Immature natural killer cell (primary cell): ENCODE measurements at regions not wholly inside any gene's neighbourhood (a gene's known extent, or its start where the extent isn't known, plus 50 kb on each side); places are given as distances from the start of the nearest gene placed in this dataset.
"Not testable (repeated sequence)": the region's sequence is repeated elsewhere in the genome, so short reads cannot be mapped to it uniquely, and the experiment has no call there.

Experiments used
- DNase-seq, 3 donors: peaks; one replicate each; pipeline ENCODE4 v3.0.0; 2022; ENCODE audit warnings: mixed read lengths in 1 of 3
- H3K27ac Mint-ChIP-seq, 6 donors: one replicate each; pipeline ENCODE4 v1.8.0; 2020; ENCODE audit warnings: mixed read lengths in 6 of 6, mild to moderate bottlenecking in 5 of 6, inconsistent platforms in 4 of 6, moderate library complexity in 3 of 6
- H3K27me3 Mint-ChIP-seq, 3 donors: one replicate each; pipeline ENCODE4 v1.8.0; 2020 to 2021; ENCODE audit warnings: low read depth in 3 of 3, mild to moderate bottlenecking in 3 of 3, mixed read lengths in 3 of 3, moderate library complexity in 3 of 3, inconsistent platforms in 1 of 3
- H3K36me3 Mint-ChIP-seq, 3 donors: one replicate each; pipeline ENCODE4 v1.8.0; 2020; ENCODE audit warnings: mixed read lengths in 3 of 3, inconsistent platforms in 2 of 3, mild to moderate bottlenecking in 2 of 3
- H3K4me1 Mint-ChIP-seq, 2 donors: one replicate each; pipeline ENCODE4 v1.8.0; 2020; ENCODE audit warnings: inconsistent platforms in 2 of 2, mild to moderate bottlenecking in 2 of 2, mixed read lengths in 2 of 2, moderate library complexity in 1 of 2
- H3K4me3 Mint-ChIP-seq, 5 donors: one replicate each; pipeline ENCODE4 v1.8.0; 2020; ENCODE audit warnings: mild to moderate bottlenecking in 5 of 5, mixed read lengths in 5 of 5, inconsistent platforms in 3 of 5, moderate library complexity in 3 of 5
- H3K9me3 Mint-ChIP-seq, 6 donors: one replicate each; pipeline ENCODE4 v1.8.0; 2020; ENCODE audit warnings: mild to moderate bottlenecking in 6 of 6, mixed read lengths in 6 of 6, inconsistent platforms in 4 of 6, moderate library complexity in 3 of 6

GRCh38 chr10:106284802-106285587, 879.5 kb downstream of the SORCS1 start:
- Mint-ChIP-seq H3K36me3 (peaks cover 0 to 4% (median 0%) of the 10 kb centered on the region in 3 donors), H3K4me1 (no peaks in the 10 kb centered on the region), H3K27ac (no peak overlapping the region), H3K4me3 (no peak overlapping the region), H3K27me3 (peaks cover 0 to 2% (median 1%) of the 10 kb centered on the region in 3 donors), H3K9me3 (peaks cover 12 to 36% (median 17%) of the 10 kb centered on the region in 6 donors)
- no peak for DNase-seq

GRCh38 chr10:106280896-106281460, 883.5 kb downstream of the SORCS1 start:
- Mint-ChIP-seq H3K36me3 (no peaks in the 10 kb centered on the region), H3K4me3 (no peak overlapping the region), H3K9me3 (peaks cover 8 to 27% (median 16%) of the 10 kb centered on the region in 6 donors), H3K27me3 (peaks cover 0 to 2% (median 1%) of the 10 kb centered on the region in 3 donors), H3K4me1 (no peaks in the 10 kb centered on the region), H3K27ac (no peak overlapping the region)
- no peak for DNase-seq

- no peak overlapping the region for H3K27ac Mint-ChIP-seq
- H3K27me3 Mint-ChIP-seq, result peaks cover 0 to 1% (median 0%) of the 10 kb centered on the region in 3 donors
- H3K9me3 Mint-ChIP-seq, result peaks cover 3 to 21% (median 9%) of the 10 kb centered on the region in 6 donors
- DNase-seq, result no peak
- no peak overlapping the region for H3K4me3 Mint-ChIP-seq
- no peaks in the 10 kb centered on the region for H3K4me1 Mint-ChIP-seq
- no peaks in the 10 kb centered on the region for H3K36me3 Mint-ChIP-seq
Measured at GRCh38 chr10:106278383-106278782, 886.1 kb downstream of the SORCS1 start.

GRCh38 chr10:106271237-106271636, 893.3 kb downstream of the SORCS1 start:
- DNase-seq, result no peak
- Mint-ChIP-seq H3K27ac (no peak overlapping the region), H3K4me1 (no peaks in the 10 kb centered on the region), H3K27me3 (peaks cover 0 to 1% (median 0%) of the 10 kb centered on the region in 3 donors), H3K4me3 (no peak overlapping the region), H3K36me3 (no peaks in the 10 kb centered on the region), H3K9me3 (peaks cover 2 to 23% (median 14%) of the 10 kb centered on the region in 6 donors)

DNA sequence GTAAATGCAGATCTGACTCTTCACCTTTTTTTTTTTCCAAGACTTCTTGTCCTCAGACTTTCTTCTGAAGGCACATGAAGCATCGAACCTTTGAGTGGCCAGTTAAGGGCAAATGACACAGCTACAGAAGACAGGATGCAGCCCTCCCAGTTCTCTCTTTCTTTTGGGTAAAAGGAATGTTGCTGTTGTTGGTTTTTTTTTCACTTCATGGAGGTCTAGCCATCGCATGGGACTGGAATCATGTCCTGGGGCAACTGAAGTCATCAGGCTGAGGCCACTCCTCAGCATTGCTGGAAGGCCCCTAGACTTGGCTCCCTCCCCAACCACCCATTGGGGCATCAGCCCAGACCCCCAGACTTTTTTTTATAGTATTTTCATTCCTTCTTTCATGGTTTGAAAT, 896.5 kb downstream of the SORCS1 start:
- Mint-ChIP-seq H3K27ac (no peak overlapping the region), H3K4me1 (no peaks in the 10 kb centered on the region), H3K4me3 (no peak overlapping the region), H3K9me3 (peaks cover 4 to 34% (median 15%) of the 10 kb centered on the region in 6 donors), H3K27me3 (no peaks in the 10 kb centered on the region), H3K36me3 (no peaks in the 10 kb centered on the region)
- DNase-seq, result no peak

GRCh38 chr10:106267591-106267990, 896.9 kb downstream of the SORCS1 start:
- H3K4me1 Mint-ChIP-seq, result no peaks in the 10 kb centered on the region
- H3K27ac Mint-ChIP-seq, result no peak overlapping the region
- peaks cover 5 to 34% (median 15%) of the 10 kb centered on the region in 6 donors for H3K9me3 Mint-ChIP-seq
- H3K36me3 Mint-ChIP-seq, result no peaks in the 10 kb centered on the region
- DNase-seq, result no peak
- H3K4me3 Mint-ChIP-seq, result no peak overlapping the region
- H3K27me3 Mint-ChIP-seq, result no peaks in the 10 kb centered on the region

GRCh38 chr10:106257432-106257831, 907.1 kb downstream of the SORCS1 start:
- peaks cover 6 to 19% (median 15%) of the 10 kb centered on the region in 6 donors for H3K9me3 Mint-ChIP-seq
- H3K4me1 Mint-ChIP-seq, DNase-seq, H3K36me3 Mint-ChIP-seq, H3K4me3 Mint-ChIP-seq, H3K27me3 Mint-ChIP-seq, H3K27ac Mint-ChIP-seq: not testable (repeated sequence)

DNA sequence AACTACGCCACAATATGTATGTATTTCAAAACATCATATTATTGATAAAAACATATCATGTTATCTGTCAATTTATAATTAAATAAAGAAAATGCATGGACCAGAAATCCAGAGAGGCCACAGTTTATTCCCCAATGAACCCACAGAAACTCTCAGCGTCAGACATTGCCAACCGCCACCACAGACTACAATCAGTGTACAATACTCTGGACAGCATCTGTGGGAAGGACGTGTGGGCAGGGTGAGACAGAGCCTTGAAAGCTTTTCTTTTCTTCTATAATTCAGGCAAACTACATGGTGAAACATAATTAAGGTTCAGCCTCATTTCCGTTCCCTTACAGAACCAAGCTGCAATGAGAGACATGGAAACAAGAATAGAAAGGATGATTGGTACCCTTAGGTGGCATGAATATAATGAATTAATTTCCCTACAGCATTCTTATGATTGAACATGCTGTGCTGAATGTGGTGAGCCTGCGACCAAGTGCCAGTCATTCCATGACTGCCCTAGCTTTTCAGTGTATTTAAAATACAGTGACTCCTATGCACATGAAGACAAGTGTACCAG, 909.3 kb downstream of the SORCS1 start:
- Mint-ChIP-seq H3K4me3 (no peak overlapping the region), H3K27me3 (no peaks in the 10 kb centered on the region), H3K36me3 (no peaks in the 10 kb centered on the region), H3K4me1 (no peaks in the 10 kb centered on the region), H3K9me3 (peaks cover 6 to 16% (median 10%) of the 10 kb centered on the region in 6 donors), H3K27ac (no peak overlapping the region)
- DNase-seq, result no peak

- H3K4me3 Mint-ChIP-seq, result no peak overlapping the region
- no peak overlapping the region for H3K27ac Mint-ChIP-seq
- H3K36me3 Mint-ChIP-seq, result no peaks in the 10 kb centered on the region
- H3K27me3 Mint-ChIP-seq, result no peaks in the 10 kb centered on the region
- no peaks in the 10 kb centered on the region for H3K4me1 Mint-ChIP-seq
- H3K9me3 Mint-ChIP-seq, result peaks cover 2 to 16% (median 9%) of the 10 kb centered on the region in 6 donors
- no peak for DNase-seq
Measured at GRCh38 chr10:106254071-106254470, 910.4 kb downstream of the SORCS1 start.

DNA sequence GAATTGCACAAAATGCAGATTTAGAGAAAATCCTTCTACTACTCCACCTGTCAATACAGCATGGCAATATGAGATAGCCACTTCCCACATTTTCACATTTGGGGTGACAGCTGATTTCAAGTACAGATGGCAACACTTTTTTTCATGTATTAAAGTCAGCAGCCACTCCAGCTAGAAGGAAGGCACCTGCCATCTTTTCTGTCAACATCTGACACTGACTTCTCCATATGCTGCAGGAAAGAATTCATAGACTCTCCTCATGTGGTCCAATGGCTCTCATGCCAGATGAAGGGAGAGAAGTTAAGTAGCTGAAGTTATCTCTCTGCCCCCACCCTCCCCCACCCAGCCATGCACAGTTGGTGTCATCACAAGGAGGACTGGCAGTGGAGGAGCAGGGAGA, 912.0 kb downstream of the SORCS1 start:
- Mint-ChIP-seq H3K36me3 (no peaks in the 10 kb centered on the region), H3K27me3 (no peaks in the 10 kb centered on the region), H3K4me3 (no peak overlapping the region), H3K27ac (no peak overlapping the region), H3K4me1 (no peaks in the 10 kb centered on the region), H3K9me3 (peaks cover 8 to 26% (median 14%) of the 10 kb centered on the region in 6 donors)
- DNase-seq, result no peak

DNA sequence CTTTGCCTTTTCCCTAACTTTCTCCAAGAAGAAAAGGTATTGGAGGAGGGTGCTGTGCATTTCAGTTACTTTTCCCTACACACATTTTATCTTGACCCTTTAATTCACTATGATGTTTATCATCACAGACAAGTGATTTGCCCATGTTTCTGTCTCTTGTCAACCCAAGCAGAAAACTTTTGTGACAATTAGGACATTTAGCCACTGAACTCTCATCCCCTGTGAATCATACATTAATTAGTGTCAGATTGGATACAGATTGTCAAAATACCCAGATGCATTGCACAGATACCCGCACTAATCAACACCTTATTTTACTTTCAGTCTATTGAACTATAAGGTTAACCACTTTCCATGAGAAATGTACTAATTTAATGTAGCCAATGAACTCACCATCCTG, 912.9 kb downstream of the SORCS1 start:
- Mint-ChIP-seq H3K27me3 (no peaks in the 10 kb centered on the region), H3K36me3 (no peaks in the 10 kb centered on the region), H3K9me3 (peaks cover 8 to 33% (median 14%) of the 10 kb centered on the region in 6 donors), H3K4me1 (no peaks in the 10 kb centered on the region), H3K27ac (no peak overlapping the region), H3K4me3 (no peak overlapping the region)
- no peak for DNase-seq

GRCh38 chr10:106242301-106242700, 922.2 kb downstream of the SORCS1 start:
- no peaks in the 10 kb centered on the region for H3K4me1 Mint-ChIP-seq
- peaks cover 5 to 16% (median 14%) of the 10 kb centered on the region in 6 donors for H3K9me3 Mint-ChIP-seq
- no peak overlapping the region for H3K4me3 Mint-ChIP-seq
- H3K27ac Mint-ChIP-seq, result no peak overlapping the region
- H3K36me3 Mint-ChIP-seq, result no peaks in the 10 kb centered on the region
- no peak for DNase-seq
- peaks cover 0 to 1% (median 0%) of the 10 kb centered on the region in 3 donors for H3K27me3 Mint-ChIP-seq

- Mint-ChIP-seq H3K27ac (no peak overlapping the region), H3K4me3 (no peak overlapping the region), H3K27me3 (no peaks in the 10 kb centered on the region), H3K9me3 (peaks cover 2 to 15% (median 4%) of the 10 kb centered on the region in 6 donors), H3K4me1 (no peaks in the 10 kb centered on the region), H3K36me3 (no peaks in the 10 kb centered on the region)
- no peak for DNase-seq
Measured at GRCh38 chr10:106226828-106227227, 937.7 kb downstream of the SORCS1 start.

DNA sequence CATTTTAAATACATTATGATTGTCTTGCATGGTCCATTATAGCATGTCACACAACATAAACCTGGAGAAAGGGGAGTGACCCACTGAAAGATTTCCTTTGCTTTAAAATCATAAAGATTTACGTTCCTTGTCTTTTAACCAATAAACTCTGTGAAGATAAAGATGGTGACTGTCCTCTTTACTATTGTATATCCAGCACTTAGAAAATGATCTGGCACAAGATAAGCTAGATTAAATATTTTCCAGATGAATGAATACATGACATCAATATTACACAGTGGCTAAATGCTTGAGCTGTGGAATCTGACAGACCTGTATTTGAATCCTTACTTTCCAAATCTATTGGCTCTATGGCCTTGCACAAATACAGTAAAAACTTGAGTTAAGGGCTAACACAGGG, 938.4 kb downstream of the SORCS1 start:
- H3K36me3 Mint-ChIP-seq, result no peaks in the 10 kb centered on the region
- DNase-seq, result no peak
- no peak overlapping the region for H3K4me3 Mint-ChIP-seq
- H3K4me1 Mint-ChIP-seq, result no peaks in the 10 kb centered on the region
- no peak overlapping the region for H3K27ac Mint-ChIP-seq
- H3K27me3 Mint-ChIP-seq, result no peaks in the 10 kb centered on the region
- H3K9me3 Mint-ChIP-seq, result peaks cover 2 to 15% (median 5%) of the 10 kb centered on the region in 6 donors
